GM21447 (cell line): ENCODE measurements at regions not wholly inside any gene's neighbourhood (a gene's known extent, or its start where the extent isn't known, plus 50 kb on each side); places are given as distances from the start of the nearest gene placed in this dataset.
A peak's percentile ranks its signal among the peaks of the same experiment; 100 is the strongest.
"Not testable (repeated sequence)": the region's sequence is repeated elsewhere in the genome, so short reads cannot be mapped to it uniquely, and the experiment has no call there.

Experiments used
- ATAC-seq: cut with Tn5 transposase; IDR thresholded peaks from one replicate; pipeline ENCODE4 v1.9.1; 2021; ENCODE audit not compliant: unreplicated experiment

DNA sequence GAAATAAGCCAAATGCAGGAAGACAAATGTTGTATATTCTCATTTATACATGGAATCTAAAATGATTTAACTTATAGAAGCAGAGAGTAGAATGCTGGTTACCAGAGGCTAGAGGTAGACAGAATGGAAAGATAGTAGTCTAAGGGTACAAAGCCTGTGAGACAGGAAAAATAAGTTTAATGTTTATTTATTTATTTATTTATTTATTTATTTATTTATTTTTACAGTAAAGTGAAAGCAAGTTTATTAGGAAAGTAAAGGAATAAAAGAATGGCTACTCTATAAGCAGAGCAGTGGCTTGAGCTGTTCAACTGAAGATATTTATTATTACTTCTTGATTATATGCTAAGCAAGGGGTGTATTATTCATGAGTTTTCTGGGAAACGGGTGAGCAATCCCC, 203.2 kb downstream of the LAS1L start:
- ATAC-seq = no peak

DNA sequence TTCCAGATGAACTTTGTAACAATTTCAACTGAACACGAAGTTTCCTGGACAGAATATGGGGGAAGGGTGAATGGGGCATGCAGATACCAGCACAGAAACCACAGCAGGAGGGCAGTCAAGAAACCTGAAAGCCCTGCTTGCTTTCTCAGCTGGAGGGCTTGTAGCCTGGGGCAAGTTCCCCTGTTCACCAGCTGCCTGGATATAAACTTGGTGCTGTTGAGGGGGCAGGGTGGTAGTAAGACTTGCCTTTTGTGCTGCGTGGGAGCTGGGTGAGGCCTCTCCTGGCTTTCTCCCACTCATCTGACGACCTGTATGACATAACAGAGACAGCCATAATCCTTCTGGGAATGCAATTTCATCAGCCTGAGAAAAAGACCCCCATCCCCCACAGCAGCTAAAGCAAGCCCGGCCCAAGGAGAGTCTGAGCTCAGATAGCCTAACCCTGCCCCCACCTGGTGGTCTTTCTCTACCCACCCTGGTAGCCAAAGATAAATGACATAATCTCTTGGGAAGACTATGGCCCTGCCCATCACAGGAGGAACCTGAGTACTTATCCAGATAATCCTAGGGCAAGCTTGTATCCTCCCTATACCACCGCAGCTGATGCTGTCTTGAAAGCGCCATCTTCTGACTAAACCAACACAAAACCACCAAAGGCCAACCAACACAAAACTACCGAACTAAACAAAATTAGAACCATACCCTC, 234.3 kb downstream of the LAS1L start:
- no peak for ATAC-seq

DNA sequence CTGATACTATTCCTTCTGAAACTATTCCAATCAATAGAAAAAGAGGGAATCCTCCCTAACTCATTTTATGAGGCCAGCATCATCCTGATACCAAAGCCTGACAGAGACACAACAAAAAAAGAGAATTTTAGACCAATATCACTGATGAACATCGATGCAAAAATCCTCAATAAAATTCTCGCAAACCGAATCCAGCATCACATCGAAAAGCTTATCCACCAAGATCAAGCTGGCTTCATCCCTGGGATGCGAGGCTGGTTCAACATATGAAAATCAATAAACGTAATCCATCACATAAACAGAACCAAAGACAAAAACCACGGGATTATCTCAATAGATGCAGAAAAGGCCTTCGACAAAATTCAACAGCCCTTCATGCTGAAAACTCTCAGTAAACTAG, 251.7 kb downstream of the LAS1L start:
- ATAC-seq = not testable (repeated sequence)

DNA sequence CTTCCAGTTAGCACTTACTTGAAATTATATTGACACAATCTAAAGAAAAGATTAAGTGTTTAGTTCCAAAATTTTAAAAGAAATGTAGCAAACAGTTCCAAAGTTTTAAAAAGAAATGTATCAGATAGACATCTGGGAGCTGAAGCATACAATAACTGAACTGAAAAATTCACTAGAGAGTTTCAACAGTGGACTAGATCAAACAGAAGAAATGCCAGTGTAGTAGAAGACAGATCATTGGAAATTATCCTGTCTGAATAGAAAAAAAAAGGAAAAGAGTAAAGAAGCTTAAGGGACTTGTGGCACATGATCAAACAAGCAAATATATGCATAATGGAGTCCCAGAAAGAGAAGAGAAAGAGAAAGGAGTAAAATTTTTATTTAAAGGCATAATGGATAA, 261.4 kb downstream of the LAS1L start:
- ATAC-seq = no peak

DNA sequence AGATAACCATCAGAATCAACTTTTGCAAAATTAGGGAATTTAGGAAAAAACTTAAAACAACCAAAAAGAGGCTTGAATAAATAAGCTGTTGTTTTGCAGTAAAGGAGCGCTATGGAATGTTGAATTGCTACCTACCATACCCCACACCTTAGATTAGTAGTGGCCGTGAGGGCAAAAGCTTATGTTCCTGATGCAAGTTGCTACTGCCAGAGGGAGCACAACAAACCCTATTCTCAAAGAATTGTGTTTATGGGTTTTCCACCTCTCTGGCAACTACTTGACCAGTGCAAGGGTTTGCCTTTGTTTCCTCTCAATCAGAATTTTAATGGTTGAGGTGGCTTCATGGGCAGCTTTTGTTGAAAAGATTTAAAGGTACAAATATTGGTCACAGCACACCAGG, 268.1 kb downstream of the LAS1L start:
- ATAC-seq = no peak

DNA sequence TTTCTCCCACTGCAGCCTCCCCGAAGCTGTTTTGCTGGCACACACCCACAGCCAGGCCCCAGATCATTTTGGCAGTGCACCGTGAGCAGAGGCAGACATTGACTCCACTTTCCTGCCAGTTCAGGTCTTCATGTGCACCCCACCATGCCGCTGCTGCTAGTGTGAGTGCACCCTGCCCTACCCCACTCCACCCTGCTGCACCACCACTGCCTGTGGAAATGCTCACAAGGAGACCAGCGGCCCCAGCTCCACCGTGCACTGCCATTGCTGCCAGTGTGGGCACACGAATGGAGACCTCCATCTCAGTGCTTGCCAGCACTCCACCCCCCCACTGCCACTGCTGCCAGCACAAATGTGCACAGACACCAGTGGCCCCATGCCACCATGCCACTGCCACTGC, 277.6 kb upstream of the ZC4H2 start:
- ATAC-seq = no peak

DNA sequence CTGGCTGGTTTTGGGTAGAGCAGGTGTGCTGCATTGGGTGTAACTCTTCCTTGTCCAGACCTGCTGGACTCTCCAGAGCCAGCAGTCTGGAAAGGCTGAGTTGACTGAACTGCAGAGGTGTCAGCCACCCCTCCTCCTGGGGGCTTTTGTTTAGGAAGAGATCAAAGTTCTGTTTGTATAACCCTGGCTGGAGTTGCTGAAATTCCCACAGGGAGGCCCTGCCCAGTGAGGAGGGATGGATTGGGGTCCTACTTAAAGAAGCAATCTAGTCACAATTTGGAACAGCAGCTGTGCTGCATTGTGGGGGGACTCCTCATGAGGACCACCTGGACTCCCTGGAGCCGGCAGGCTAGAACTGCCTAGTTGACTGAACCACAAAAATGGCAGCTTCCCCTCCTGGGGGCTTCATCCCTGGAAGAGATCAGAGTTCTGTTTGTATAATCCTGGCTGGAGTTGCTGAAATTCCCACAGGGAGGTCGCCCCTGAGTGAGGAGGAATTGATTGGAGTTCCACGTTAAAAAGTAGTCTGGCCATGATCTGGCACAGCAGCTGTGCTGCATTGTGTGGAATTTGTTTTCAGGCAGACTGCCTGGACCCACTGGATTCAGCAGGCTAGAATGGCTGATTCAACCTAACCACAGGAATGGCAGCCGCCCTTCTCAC, 264.9 kb upstream of the ZC4H2 start:
- no peak for ATAC-seq

DNA sequence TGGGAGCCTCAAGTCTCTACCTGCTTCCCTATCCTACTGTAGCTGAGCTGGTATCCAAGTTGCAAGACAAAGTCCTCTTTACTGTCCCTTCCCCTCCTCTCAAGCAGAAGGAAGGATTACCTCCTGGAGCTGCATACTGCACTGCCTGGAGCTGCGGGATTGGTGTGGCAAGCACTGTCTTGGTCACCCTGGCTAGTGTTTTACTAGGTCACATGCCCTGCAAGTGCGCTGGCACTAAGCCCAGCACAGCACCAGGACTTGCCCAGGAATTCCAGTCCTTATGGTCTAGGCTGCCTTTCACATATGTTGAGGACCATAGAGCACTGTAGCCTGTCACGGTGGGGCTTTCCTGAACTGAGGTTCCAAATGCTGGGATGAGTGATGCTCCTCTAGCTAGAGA, 227.3 kb upstream of the ZC4H2 start:
- no peak for ATAC-seq

DNA sequence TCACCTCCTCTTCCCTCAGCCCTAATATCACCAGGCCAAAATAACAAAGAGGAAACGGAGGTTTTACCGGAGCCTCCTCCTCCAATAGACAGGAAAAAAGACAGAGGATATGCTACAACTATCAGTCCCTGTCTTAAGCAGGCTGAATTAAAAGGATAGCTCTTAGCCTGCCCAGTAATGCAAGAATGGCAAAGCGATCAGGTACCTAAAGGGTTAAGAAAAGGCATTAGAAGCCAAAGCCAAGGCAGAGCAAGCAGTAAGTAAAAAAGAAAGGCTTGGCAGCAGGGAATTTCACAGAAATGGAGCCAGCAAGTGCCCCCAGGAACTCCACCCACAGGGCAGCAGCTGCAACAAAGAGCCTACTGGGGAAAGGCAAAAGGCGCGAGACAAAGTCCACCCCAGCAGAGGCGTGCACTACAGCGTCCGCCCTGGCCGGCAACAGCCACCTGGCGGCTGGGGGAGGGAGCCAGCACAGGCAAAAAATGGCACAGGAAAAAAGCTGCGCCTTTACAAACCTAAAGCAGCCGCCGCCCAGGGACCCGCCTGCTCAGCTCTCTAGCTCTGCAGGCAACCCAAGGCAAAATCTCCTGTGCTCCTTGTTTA, 220.6 kb upstream of the ZC4H2 start:
- ATAC-seq = no peak

DNA sequence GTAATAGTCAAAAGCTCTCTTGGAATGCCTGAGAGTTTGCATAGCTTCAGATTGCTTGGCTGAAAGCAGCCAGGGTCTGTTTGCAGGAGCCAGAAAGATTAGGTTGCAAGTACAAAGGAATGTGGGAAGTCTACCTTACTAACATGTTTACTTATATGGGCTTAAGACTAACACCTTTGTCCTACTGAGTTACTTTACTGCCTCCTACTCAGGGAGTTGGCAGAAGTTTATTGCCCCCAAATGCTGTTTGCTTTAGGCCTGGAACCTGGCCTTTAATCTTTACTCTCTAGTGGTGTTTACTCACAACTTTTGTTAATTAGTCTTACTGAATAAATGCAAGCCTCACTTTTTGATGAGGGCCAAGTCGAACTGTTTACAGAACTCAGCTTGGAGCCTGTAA, 219.4 kb upstream of the ZC4H2 start:
- no peak for ATAC-seq

DNA sequence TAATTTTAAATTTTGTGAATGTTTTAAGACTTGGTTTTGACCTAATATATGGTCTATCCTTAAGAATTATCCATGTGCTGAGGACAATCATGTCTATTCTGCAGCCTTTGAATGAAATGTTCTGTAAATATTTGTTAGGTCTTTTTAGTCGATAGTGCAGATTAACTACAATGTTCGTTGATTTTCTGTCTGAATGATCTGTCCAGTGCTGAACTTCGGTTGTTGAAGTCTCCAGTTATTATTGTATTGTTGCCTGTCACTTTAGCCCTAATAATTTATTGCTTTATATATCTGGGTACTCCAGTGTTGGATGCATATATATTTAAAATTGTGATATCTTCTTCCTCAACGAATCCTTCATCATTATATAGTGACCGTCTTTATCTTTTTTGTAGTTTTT, 218.3 kb upstream of the ZC4H2 start:
- no peak for ATAC-seq

DNA sequence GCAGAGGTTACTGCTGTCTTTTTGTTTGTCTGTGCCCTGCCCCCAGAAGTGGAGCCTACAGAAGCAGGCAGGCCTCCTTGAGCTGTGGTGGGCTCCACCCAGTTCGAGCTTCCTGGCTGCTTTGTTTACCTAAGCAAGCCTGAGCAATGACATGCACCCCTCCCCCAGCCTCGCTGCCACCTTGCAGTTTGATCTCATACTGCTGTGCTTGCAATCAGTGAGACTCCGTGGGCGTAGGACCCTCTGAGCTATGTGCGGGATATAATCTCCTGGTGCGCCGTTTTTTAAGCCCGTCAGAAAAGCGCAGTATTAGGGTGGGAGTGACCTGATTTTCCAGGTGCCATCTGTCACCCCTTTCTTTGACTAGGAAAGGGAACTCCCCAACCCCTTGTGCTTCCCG, 187.1 kb upstream of the ZC4H2 start:
- ATAC-seq = not testable (repeated sequence)

DNA sequence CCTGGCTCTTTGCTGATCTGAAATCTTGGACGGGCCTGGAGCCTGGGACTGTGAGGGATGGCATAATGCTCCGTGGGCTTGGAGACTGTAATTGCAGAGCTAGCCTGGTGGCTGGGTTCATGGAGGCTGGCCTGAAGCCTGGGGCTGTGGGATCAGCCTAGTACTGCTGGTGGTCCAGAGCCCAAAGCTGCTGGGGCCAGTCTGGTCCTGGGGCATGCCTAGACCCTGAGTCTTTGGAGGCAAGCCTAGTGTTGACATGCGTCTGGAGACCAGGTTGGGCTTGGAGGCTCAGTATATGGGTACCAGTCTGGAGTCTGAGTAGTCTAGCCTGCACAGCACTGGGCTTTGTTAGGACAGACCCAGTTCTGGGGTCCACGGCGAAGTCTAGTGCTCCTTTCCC, 172.0 kb upstream of the ZC4H2 start:
- ATAC-seq = no peak

DNA sequence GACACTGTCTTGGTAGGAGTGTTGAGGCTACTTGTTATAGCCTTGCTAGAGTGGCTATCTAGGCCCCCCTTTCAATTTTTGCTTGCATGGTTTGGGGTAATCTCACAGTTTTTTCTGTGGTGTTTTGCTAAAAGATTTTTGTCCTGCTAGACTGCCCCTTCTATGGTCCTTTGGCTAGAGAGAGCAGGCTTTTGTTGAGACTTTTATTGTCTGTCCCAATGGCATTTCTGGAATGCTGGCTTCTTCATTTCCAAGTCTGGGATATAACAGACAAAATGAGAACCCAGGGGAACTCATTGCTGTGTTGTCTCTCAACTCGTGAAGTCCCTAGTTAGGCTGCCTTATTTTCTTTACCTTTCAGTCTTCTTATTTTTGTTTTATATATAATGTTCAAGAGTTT, 160.2 kb upstream of the ZC4H2 start:
- ATAC-seq = no peak

DNA sequence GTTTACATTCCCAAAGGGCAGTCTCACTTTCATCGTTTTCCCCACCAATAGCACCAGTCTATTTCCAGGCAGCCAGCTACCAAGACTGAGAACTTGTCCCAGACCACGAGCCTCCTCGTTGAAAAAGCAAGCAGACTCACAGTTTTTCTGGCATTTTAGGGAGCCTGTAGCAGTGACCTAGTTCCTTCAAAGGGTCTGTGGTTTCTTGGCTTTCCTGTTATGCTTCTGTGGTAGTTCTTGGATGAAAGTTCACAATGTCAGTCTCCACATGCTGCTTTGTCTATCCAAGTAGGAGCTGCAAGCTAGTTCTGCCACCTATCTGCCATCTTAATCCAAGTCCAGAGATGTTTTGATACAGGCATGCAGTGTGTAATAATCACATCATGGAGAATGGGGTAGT, 151.6 kb upstream of the ZC4H2 start:
- no peak for ATAC-seq

DNA sequence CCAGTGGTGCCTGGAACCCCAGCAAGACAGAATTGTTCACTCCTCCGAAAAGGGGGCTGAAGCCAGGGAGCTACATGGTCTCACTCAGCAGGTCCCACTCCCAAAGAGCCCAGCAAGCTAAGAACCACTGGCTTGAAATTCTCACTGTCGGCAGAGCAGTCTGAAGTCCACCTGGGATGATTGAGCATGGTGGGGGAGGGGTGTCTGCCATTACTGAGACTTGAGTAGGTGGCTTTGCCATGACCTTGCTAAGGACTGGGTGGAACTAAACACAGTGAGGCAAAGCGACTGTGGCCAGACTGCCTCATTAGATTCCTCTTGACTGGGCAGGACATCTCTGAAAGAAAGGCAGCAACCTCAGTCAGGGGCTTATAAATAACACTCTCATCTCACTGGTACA, 122.6 kb upstream of the ZC4H2 start:
- ATAC-seq = no peak

DNA sequence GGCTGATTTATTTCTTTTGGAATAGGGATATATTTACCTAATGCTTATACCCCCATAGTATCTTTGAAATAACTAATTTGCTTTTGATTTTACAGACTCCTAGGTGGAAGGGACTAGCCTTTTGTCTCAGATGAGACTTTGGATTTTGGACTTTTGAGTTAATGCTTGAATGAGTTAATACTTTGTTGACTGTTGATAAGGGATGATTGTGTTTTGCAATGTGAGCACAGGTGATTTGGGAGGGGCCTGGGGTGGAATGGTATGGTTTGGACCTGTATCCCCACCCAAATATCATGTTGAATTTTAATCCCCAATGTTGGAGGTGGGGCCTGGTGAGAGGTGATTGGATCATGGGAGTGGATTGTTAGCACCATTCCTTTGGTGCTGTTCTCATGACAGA, 117.4 kb upstream of the ZC4H2 start:
- ATAC-seq = no peak

DNA sequence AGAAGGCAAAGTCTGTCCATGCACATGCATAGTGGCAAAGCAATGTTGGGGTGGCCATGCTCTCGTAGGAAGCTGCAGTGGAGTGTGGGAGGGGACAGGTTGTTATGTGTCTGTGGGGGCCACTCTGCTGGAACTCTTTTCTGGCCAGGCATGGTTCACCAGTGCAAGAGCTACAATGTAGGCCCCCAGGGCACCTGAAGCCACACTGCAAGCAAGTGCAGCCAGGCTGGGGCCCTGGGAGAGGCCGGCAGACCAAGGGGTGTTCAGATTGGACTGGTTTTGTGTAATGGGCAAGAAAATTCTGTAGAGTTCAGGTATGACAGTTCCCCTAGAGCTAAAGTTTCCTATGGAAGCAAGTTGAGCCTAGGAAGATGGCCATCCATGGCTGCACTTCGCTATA, 97.0 kb upstream of the ZC4H2 start:
- no peak for ATAC-seq

DNA sequence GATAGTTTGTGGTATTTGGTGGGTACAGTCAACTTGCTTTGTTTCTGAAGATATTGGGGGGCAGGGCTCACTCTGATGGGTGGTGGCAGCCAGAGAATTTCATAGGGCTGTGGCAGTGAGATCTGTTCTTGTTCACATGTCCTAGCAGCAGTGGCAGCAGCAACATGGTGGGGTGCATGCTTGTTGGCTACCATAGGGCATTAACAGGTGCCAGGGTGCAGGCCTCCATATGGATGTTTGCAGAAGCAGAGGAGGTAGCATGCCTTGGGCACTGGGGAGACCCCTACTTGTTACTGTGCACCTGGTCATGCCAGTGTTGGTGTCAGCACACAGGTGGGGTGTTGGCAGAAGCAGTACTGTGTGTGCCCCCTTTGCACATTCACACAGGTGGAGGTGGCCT, 96.3 kb upstream of the ZC4H2 start:
- no peak for ATAC-seq

DNA sequence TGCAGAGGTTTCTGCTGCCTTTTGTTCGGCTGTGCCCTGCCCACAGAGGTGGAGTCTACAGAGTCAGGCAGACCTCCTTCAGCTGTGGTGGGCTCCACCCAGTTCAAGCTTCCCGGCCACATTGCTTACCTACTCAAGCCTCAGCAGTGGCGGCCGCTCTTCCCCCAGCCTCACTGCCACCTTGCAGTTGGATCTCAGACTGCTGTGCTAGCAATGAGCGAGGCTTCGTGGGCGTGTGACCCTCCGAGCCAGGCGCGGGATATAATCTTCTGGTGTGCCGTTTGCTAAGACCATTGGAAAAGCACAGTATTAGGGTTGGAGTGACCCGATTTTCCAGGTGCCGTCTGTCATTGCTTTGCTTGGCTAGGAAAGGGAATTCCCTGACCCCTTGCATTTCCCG, 82.4 kb upstream of the ZC4H2 start:
- not testable (repeated sequence) for ATAC-seq

DNA sequence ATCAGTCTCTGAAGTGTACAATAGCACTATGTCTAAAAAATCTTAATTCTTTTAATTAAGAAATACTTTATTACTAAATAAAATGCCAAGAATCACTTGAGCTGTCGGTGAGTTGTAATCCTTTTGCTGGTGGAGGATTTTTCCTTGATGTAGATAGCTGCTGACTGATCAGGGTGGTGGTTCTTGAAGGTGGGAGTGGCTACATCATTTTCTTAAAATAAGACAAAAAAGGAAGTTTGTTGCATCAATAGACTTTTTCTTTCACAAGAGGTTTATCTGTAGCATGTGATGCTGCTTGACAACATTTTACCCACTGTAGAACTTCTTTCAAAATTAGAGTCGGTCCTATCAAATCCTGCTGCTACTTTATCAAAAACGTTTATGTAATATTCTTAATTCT, 68.8 kb upstream of the ZC4H2 start:
- ATAC-seq = no peak

DNA sequence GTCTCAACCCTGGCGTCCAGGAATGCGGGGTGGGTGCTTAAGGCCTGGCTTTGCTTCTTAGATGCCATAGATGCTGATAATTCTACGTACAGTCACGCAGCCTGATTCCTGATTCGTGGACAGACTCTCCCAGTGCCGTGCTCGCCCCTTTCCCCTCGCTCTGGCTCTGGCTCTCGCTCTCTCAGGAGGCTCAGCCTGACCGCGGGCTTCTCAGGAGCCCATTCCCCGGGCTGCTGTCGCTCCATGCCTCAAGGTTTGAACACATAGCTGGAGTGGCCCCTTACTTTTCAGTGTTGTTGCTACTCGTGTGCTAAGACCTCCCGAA, 59.2 kb upstream of the ZC4H2 start:
- peak; percentile 49 for ATAC-seq
